Heart left ventricle (tissue), 13 donors: ENCODE measurements at regions not wholly inside any gene's neighbourhood (a gene's known extent, or its start where the extent isn't known, plus 50 kb on each side); places are given as distances from the start of the nearest gene placed in this dataset.

Experiments
- CTCF ChIP-seq, 12 donors: fragments of 200-600 bp; sonication (generic) in 4 of 12; IDR thresholded peaks; one replicate each; pipeline versions ENCODE4 v1.5.0 to v1.8.0; 2018 to 2022; ENCODE audit warnings: antibody characterized with exemption in 12 of 12, mild to moderate bottlenecking in 5 of 12
- POLR2A ChIP-seq, 2 donors: fragments of 450-650 bp; IDR thresholded peaks; one replicate each; pipeline ENCODE4 v1.6.1; 2017; ENCODE audit warnings: antibody characterized with exemption in 2 of 2, mild to moderate bottlenecking in 2 of 2, moderate library complexity in 2 of 2
- donor health status: ischemic (EF 13 %, LVEDD 7.1; RV severe dilation, severe dysfunction).
- donor health status: DM: no; HTN: yes; CAD: no.
- donor health status: DM: no; HTN: no; CAD: no.
- donor health status: ischemic (EF 25% LVEDD 6.9; RV normal size, moderate dysfunction).
- donor health status: ischemic (EF 25% LVEDD 5.7; RV mildly dilated, moderate dysfunction).
- donor health status: ischemic (EF 35%, LVEDD 5.7; RV mildly dilated, moderate dysfunction).
- donor health status: nonischemic (EF 11% LVEDD 7.7; RV severe dilation, severe dysfunction).
- donor health status: DM: yes; HTN: yes; CAD: no.
- donor health status: PGD.
- donor health status: ischemic (EF 29% LVEDD 5.4; RV normal size, mild dysfunction).
- donor health status: nonischemic (EF 23%, LVEDD 6.1; RV moderate dilation, normal function).

GRCh38 chr21:24200052-24200451 lies 1407.2 kb downstream of the MRPL39 start:
- no peak for TF ChIP-seq CTCF (IDR thresholded peaks at IDR 0.05)
- no peak for TF ChIP-seq POLR2A (IDR thresholded peaks at IDR 0.05)
